Fibroblast of skin of abdomen (primary cell): ENCODE measurements at regions not wholly inside any gene's neighbourhood (a gene's known extent, or its start where the extent isn't known, plus 50 kb on each side); places are given as distances from the start of the nearest gene placed in this dataset.

ENCODE experiments used
- DNase-seq: peaks from one replicate; pipeline ENCODE4 v3.0.0-alpha.2; 2013

GRCh38 chr9:82454509-82455190 lies 466.1 kb downstream of the SPATA31D1 start:
- DNase-seq = no peak

GRCh38 chr9:82456642-82457041 lies 468.1 kb downstream of the SPATA31D1 start:
- peak; percentile 58 for DNase-seq

GRCh38 chr9:82457298-82457697 lies 468.7 kb downstream of the SPATA31D1 start:
- DNase-seq = no peak

- no peak for DNase-seq
These were observed 469.3 kb downstream of the SPATA31D1 start for GRCh38 chr9:82457891-82458290.

GRCh38 chr9:82458296-82458695 lies 469.7 kb downstream of the SPATA31D1 start:
- no peak for DNase-seq

- DNase-seq = no peak
These were observed 478.2 kb downstream of the SPATA31D1 start for GRCh38 chr9:82466616-82467260.

- DNase-seq = no peak
These were observed 478.9 kb downstream of the SPATA31D1 start for GRCh38 chr9:82467436-82467835.

- DNase-seq = no peak
These were observed 485.7 kb downstream of the SPATA31D1 start for GRCh38 chr9:82474235-82474634.

GRCh38 chr9:82475584-82476301 lies 487.2 kb downstream of the SPATA31D1 start:
- DNase-seq = no peak

- DNase-seq = no peak
These were observed 492.3 kb downstream of the SPATA31D1 start for GRCh38 chr9:82480921-82481320.

GRCh38 chr9:82487935-82488312 lies 499.4 kb downstream of the SPATA31D1 start:
- no peak for DNase-seq

- peak; percentile 94 for DNase-seq
These were observed 500.0 kb downstream of the SPATA31D1 start for GRCh38 chr9:82488313-82489200.

- DNase-seq = peak; percentile 2
These were observed 500.7 kb downstream of the SPATA31D1 start for GRCh38 chr9:82489201-82489821.

- peak; percentile 86 for DNase-seq
These were observed 501.5 kb downstream of the SPATA31D1 start for GRCh38 chr9:82490019-82490499.

- peak; percentile 12 for DNase-seq
These were observed 502.2 kb downstream of the SPATA31D1 start for GRCh38 chr9:82490821-82491220.

GRCh38 chr9:82491604-82492003 lies 503.0 kb downstream of the SPATA31D1 start:
- peak; percentile 21 for DNase-seq

GRCh38 chr9:82492274-82492673 lies 503.7 kb downstream of the SPATA31D1 start:
- no peak for DNase-seq

- no peak for DNase-seq
These were observed 507.6 kb downstream of the SPATA31D1 start for GRCh38 chr9:82495884-82496777.

- no peak for DNase-seq
These were observed 510.2 kb downstream of the SPATA31D1 start for GRCh38 chr9:82498541-82499317.

GRCh38 chr9:82499337-82499736 lies 510.8 kb downstream of the SPATA31D1 start:
- DNase-seq = no peak
